HG03280 (cell line): ENCODE measurements at regions not wholly inside any gene's neighbourhood (a gene's known extent, or its start where the extent isn't known, plus 50 kb on each side); places are given as distances from the start of the nearest gene placed in this dataset.
"Not testable (repeated sequence)": the region's sequence is repeated elsewhere in the genome, so short reads cannot be mapped to it uniquely, and the experiment has no call there.

Experiments
- ATAC-seq: cut with Tn5 transposase; IDR thresholded peaks from one replicate; pipeline ENCODE4 v1.9.1; 2021; ENCODE audit warnings: mild to moderate bottlenecking, moderate library complexity; ENCODE audit not compliant: unreplicated experiment

DNA sequence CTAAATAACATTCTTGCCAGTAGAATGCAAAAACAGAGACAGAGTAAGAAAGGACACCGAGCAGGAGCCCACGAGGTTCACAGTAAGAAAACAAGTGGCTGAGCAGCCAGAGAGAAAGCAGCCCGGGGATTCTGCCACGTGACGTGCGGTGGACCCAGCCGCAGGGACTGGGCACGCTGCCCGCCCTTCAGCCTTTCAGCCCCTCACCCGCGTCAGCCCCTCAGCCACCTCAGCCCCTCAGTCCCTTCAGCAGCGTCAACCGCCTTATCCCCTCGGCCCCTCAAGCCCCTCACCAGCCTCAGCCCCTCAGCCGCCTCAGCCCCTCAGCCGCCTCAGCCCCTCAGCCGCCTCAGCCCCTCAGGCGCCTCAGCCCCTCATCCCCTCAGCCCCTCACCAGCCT is 1532.2 kb downstream of the REEP3 start:
- not testable (repeated sequence) for ATAC-seq

- not testable (repeated sequence) for ATAC-seq
Measured at GRCh38 chr10:65053831-65054351, 1532.7 kb downstream of the REEP3 start.

- ATAC-seq = not testable (repeated sequence)
Measured at GRCh38 chr10:65054701-65055100, 1533.5 kb downstream of the REEP3 start.

DNA sequence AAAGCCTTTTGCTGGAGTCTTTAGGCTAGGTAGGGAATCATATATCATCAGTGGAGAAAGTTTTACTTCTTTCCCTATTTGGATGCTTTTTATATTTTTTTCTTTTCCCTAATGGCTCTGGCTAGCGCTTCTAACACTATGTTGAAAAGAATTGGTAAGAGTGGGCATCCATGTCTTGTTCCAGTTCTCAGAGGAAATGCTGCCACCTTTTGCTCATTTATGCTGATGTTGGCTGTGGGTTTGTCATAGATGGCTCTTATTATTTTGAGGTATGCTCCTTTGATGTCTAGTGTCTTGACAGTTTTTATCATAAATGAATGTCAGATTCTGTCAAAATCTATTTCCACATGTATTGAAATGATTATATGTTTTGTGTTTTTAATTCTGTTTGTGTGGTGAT is 1544.1 kb downstream of the REEP3 start:
- ATAC-seq = no peak

DNA sequence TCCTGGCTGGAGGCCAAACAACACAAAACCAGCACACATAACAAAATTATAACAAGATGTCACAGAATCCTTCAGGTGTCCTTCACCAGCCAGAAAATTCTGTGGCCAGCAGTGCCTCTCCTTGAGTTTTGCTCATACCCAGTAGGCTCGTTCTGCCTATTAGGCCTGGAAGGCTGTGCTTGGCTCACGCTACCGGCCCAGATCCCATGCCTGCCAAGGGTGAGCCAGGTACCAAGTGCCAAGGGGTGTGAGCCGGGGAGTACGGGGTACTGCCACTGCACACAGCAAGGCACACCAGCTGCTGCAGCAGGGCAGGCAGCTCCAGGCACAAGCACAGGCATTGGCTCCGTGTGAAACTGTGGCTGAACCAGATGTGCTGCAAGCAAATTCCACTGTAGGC is 1562.0 kb downstream of the REEP3 start:
- no peak for ATAC-seq

GRCh38 chr10:65090991-65091390 is 1569.8 kb downstream of the REEP3 start:
- ATAC-seq = no peak

- no peak for ATAC-seq
Measured at GRCh38 chr10:65100146-65100545, 1578.9 kb downstream of the REEP3 start.

DNA sequence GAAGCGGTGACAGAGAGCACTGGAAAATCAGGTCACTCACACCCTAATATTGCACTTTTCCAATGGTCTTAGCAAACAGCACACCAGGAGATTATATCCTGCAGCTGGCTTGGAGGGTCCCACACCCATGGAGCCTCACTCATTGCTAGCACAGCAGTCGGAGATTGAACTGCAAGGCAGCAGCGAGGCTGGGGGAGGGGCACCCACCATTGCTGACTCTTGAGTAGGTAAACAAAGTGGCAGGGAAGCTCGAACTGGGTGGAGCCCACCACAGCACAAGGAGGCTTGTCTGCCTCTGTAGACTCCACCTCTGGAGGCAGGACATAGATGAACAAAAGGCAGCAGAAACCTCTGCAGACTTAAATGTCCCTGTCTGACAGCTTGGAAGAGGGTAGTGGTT is 1579.7 kb downstream of the REEP3 start:
- ATAC-seq = not testable (repeated sequence)

GRCh38 chr10:65110009-65110408 is 1588.8 kb downstream of the REEP3 start:
- ATAC-seq = no peak

DNA sequence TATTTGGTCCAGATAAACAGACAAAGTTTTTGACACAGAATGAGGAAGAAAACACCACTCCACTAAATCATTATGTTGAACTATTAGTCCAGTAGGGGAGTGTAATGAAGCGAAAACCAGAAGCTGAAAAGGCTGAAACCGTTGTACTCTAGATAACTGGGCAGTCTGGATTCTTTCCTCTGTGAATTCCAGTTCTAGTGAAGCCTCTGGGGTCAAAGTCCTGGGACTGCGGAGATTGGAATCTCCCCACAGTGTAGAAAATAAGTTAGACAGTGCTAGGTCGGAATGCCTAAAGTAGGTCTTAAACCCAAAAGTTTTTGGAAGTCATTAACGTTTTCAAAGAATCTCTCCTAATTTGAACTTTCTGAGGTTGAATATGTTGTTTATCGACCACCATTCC is 1589.9 kb downstream of the REEP3 start:
- not testable (repeated sequence) for ATAC-seq

DNA sequence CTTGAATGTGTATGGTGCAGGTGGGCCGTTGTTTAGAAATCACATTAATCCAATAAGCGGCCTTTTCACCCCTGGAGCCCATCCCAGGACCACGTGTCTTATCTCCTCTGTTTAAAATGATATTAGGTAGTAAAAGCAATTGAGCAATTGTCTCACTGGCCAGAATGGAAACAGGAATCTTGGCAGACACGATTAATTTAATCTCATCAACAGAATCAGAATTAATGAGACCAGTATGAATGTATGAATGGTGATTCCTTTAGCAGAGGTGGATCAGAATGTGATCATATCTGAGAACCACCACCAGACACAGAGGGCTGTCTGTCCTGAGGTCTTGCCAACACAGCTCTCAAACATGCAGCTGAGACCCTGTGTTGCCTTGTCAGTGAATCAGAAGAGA is 1591.4 kb downstream of the REEP3 start:
- ATAC-seq = no peak

DNA sequence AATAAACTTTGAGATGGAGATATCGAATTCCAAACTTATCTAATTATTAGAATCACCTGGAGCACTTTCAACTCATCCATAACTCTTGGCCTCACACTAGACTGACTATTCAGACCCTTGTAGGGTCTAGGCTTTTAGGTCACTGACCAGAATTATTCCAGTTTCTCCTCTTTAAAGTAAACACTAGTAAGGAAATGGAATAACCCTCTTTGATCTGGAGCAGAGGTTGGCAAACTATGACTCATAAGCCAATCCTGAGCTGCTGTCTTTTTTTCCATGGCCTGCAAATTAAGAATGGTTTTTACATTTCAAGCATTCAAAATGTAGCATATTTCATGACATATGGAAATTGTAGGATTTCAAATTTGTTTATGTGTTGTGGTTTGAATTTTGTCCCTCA is 1601.9 kb downstream of the REEP3 start:
- ATAC-seq = no peak

- no peak for ATAC-seq
Measured at GRCh38 chr10:65125212-65125611, 1604.0 kb downstream of the REEP3 start.

- ATAC-seq = no peak
Measured at GRCh38 chr10:65126288-65126687, 1605.1 kb downstream of the REEP3 start.

DNA sequence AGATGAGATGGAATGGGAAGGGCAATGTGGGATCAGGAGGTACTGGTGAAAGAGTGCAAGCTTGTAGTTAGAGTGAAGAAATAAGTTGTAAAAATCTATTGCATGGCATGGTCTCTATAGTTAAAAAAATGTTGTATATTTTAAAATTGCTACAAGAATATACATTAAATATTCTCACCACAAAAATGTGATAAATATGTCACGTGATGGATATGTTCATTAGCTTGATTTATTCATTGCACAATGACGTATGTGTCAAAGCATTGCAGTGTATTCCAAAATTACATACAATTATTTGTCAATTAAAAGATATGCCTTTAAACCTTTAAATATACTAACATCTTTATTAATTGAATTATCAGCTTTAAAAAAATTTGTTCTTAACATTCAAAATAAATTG is 1607.1 kb downstream of the REEP3 start:
- ATAC-seq = no peak

GRCh38 chr10:65130162-65130758 is 1609.1 kb downstream of the REEP3 start:
- no peak for ATAC-seq

DNA sequence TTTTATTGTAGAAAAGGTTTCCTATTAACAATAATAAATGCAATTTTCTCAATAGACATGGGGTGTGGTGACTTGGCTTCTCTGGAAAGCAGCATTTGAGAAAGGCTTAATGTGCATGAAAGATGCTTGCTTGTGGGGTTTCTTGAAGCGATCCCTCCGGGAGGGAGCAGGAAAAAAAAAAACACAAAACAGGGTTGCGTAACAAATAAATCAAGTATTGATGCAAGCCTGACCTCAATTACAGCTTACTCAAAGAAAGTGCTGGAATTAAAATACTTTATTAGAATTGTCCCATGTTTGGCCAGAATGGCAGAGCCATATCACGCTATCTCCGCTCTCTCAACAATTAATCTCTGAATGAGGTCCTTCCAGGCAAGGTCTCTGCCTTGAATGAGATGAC is 1612.5 kb downstream of the REEP3 start:
- no peak for ATAC-seq

GRCh38 chr10:65135508-65135907 is 1614.3 kb downstream of the REEP3 start:
- ATAC-seq = no peak

- no peak for ATAC-seq
Measured at GRCh38 chr10:65142641-65143435, 1621.6 kb downstream of the REEP3 start.

DNA sequence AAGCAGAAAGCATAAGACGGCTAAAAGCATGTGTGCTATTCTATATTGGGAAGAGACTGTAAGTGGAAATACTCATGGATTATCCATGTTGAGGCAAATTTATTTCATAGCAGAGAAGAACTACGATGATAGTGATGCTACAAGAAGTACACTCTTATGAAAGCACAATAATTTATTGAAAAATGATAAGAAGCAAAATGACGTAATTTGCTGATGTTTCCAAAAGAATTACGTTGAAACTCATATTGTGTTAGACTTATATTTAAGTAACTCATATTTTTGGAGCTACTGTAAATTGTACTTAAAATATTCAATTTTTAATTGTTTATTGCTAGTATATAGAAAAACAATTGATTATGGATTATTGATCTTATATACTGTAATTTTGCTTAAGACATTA is 1622.5 kb downstream of the REEP3 start:
- ATAC-seq = no peak

DNA sequence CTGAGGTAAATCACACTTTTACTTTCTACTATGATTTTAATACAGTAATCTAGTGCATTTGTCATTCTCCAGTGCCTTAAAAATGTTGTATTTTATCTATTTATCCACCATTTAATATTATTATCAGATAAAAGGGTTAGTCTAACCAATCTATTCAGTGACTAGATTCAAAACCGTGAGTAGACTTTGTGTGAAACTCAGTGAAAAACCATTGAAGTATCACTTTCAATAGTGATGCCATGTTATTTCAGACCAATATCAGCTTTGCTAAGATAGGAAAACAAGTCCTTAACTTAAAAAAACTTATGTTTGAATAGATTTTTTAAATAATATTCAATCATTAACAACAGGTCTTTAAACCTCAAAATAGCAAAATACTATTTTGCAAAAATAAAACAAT is 1628.7 kb downstream of the REEP3 start:
- ATAC-seq = no peak

GRCh38 chr10:65166272-65166671 is 1645.1 kb downstream of the REEP3 start:
- ATAC-seq = no peak
